ENCODE measurements at regions not wholly inside any gene's neighbourhood (a gene's known extent, or its start where the extent isn't known, plus 50 kb on each side); places are given as distances from the start of the nearest gene placed in this dataset.

GRCh38 chr10:83817797-83818196 is 321.5 kb upstream of the GHITM start:
- DNase-seq (ENCODE audit: extremely low read depth, low read depth): no peak
- no peak for TF ChIP-seq CTCF (IDR thresholded peaks at IDR 0.05; ENCODE audit: low read depth, low read length)

GRCh38 chr10:83819609-83820008 is 319.7 kb upstream of the GHITM start:
- TF ChIP-seq CTCF (IDR thresholded peaks at IDR 0.05; ENCODE audit: low read depth, low read length): no peak

GRCh38 chr10:83820033-83820432 is 319.3 kb upstream of the GHITM start:
- no peak for TF ChIP-seq CTCF (IDR thresholded peaks at IDR 0.05; ENCODE audit: low read depth, low read length)
- no peak for DNase-seq (ENCODE audit: extremely low read depth, low read depth)

More at GRCh38 chr10:83819609-83820008, 319.7 kb upstream of the GHITM start:
- DNase-seq (ENCODE audit: extremely low read depth, low read depth): no peak

GRCh38 chr10:83824099-83824498 is 315.2 kb upstream of the GHITM start:
- TF ChIP-seq CTCF (IDR thresholded peaks at IDR 0.05; ENCODE audit: low read depth, low read length): no peak
- no peak for DNase-seq (ENCODE audit: extremely low read depth, low read depth)

GRCh38 chr10:83834096-83834495 is 305.2 kb upstream of the GHITM start:
- TF ChIP-seq CTCF (IDR thresholded peaks at IDR 0.05; ENCODE audit: low read depth, low read length): no peak
- no peak for DNase-seq (ENCODE audit: extremely low read depth, low read depth)

GRCh38 chr10:83835945-83836745 is 303.2 kb upstream of the GHITM start:
- no peak for DNase-seq (ENCODE audit: extremely low read depth, low read depth)
- no peak for TF ChIP-seq CTCF (IDR thresholded peaks at IDR 0.05; ENCODE audit: low read depth, low read length)

- no peak for TF ChIP-seq CTCF (IDR thresholded peaks at IDR 0.05; ENCODE audit: low read depth, low read length)
- DNase-seq (ENCODE audit: extremely low read depth, low read depth): no peak
Measured at GRCh38 chr10:83848677-83849076, 290.6 kb upstream of the GHITM start.

All from AG09319 (cell line).